OCI-LY7 (cell line): ENCODE measurements at regions not wholly inside any gene's neighbourhood (a gene's known extent, or its start where the extent isn't known, plus 50 kb on each side); places are given as distances from the start of the nearest gene placed in this dataset.

ENCODE experiments used
- BruUV-seq: library from RNA; stranded (reverse); fragments of 400-500 nt; replicated peaks from 2 replicates; lab custom pipeline; 2021; lab: Mats Ljungman, UMichigan
- CTCF ChIA-PET: fragments of 300-600 bp; sonication (Branson Sonifier 250); formaldehyde crosslinking; loops from one replicate; lab custom pipeline; 2022; ENCODE audit warnings: antibody characterized with exemption; ENCODE audit not compliant: unreplicated experiment; lab: Charles Lee
- POLR2A ChIA-PET: fragments of 300-600 bp; sonication (Branson Sonifier 250); formaldehyde crosslinking; loops from one replicate; lab custom pipeline; 2022; ENCODE audit warnings: antibody characterized with exemption; lab: Charles Lee
- DNase-seq: peaks from one replicate; pipeline ENCODE4 v3.0.0-alpha.2; 2015; ENCODE audit warnings: low spot score
- H2AFZ ChIP-seq: fragments of 200-600 bp; sonication (generic), shearing (Covaris generic); 2 replicates; pipeline ENCODE4 v1.6.1; 2014; ENCODE audit warnings: mild to moderate bottlenecking, antibody characterized with exemption, low read length, moderate library complexity
- H3K27ac ChIP-seq: fragments of 200-600 bp; sonication (generic); 2 replicates; pipeline ENCODE4 v1.5.1; 2014; ENCODE audit warnings: mixed run types, low read depth, mild to moderate bottlenecking, moderate library complexity, low read length, inconsistent platforms; ENCODE audit not compliant: poor library complexity, severe bottlenecking
- H3K36me3 ChIP-seq: fragments of 200-600 bp; sonication (generic); 2 replicates; pipeline ENCODE4 v1.6.1; 2014; ENCODE audit warnings: mild to moderate bottlenecking, antibody characterized with exemption, low read length, moderate library complexity, mixed read lengths; ENCODE audit not compliant: insufficient read depth
- H3K4me1 ChIP-seq: fragments of 200-600 bp; sonication (generic); 2 replicates; pipeline ENCODE4 v1.5.1; 2014; ENCODE audit warnings: mild to moderate bottlenecking, low read length; ENCODE audit not compliant: insufficient read depth, poor library complexity, severe bottlenecking
- H3K4me2 ChIP-seq: fragments of 200-600 bp; sonication (generic); 2 replicates; pipeline ENCODE4 v1.6.1; 2014; ENCODE audit warnings: mild to moderate bottlenecking, low read length
- H3K4me3 ChIP-seq: fragments of 200-600 bp; sonication (generic); 2 replicates; pipeline ENCODE4 v1.5.1; 2014; ENCODE audit warnings: mild to moderate bottlenecking, low read depth, low read length; ENCODE audit not compliant: poor library complexity, severe bottlenecking
- H3K79me2 ChIP-seq: fragments of 200-600 bp; sonication (generic); 2 replicates; pipeline ENCODE4 v1.6.1; 2016; ENCODE audit warnings: low read depth, mild to moderate bottlenecking, low read length, moderate library complexity, mixed read lengths; ENCODE audit not compliant: insufficient read depth
- H3K9me2 ChIP-seq: fragments of 200-600 bp; sonication (generic); 2 replicates; pipeline ENCODE4 v1.6.1; 2016; ENCODE audit warnings: mild to moderate bottlenecking, low read length, mixed read lengths; ENCODE audit not compliant: insufficient read depth
- H3K9me3 ChIP-seq: fragments of 200-600 bp; sonication (generic); 2 replicates; pipeline ENCODE4 v1.6.1; 2014; ENCODE audit warnings: mild to moderate bottlenecking, mixed run types, low read length, mixed read lengths
- H4K20me1 ChIP-seq: fragments of 200-600 bp; sonication (generic); 2 replicates; pipeline ENCODE4 v1.6.1; 2014; ENCODE audit warnings: mild to moderate bottlenecking, antibody characterized with exemption, low read length, moderate library complexity, mixed read lengths; ENCODE audit not compliant: insufficient read depth
- CTCF ChIP-seq: fragments of 200-600 bp; sonication (generic); conservative IDR thresholded peaks from 2 replicates; pipeline ENCODE4 v1.5.1; 2014; ENCODE audit warnings: mild to moderate bottlenecking, antibody characterized with exemption, low read length, moderate library complexity, mixed read lengths
- EZH2phosphoT487 ChIP-seq: fragments of 200-600 bp; sonication (generic); IDR thresholded peaks from 2 replicates; pipeline ENCODE4 v1.6.1; 2018; ENCODE audit warnings: low read depth, borderline replicate concordance, mild to moderate bottlenecking, mixed run types, antibody characterized with exemption, low read length, moderate library complexity, mixed read lengths
- intact Hi-C: fragments of 100-400 bp; cut with micrococcal nuclease; formaldehyde crosslinking; loops from one replicate; pipeline ENCODE4 v1.10.0; 2022; ENCODE audit not compliant: unreplicated experiment

- CTCF ChIA-PET: no interaction called here
- POLR2A ChIA-PET: no interaction called here
- no peak overlapping the region for H2AFZ ChIP-seq
- H3K4me1 ChIP-seq: no peaks in the 10 kb centered on the region
- H3K9me2 ChIP-seq: no peaks in the 10 kb centered on the region
- TF ChIP-seq CTCF (no peak), EZH2phosphoT487 (no peak)
- H3K36me3 ChIP-seq: no peaks in the 10 kb centered on the region
- intact Hi-C loops: no loop called here
- H3K4me2 ChIP-seq: no peak overlapping the region
- H3K4me3 ChIP-seq: no peak overlapping the region
- H3K79me2 ChIP-seq: no peaks in the 10 kb centered on the region
- no peaks in the 10 kb centered on the region for H4K20me1 ChIP-seq
- no TSS peak for BruUV-seq
- DNase-seq: no peak
- H3K27ac ChIP-seq: no peak overlapping the region
- H3K9me3 ChIP-seq: no peaks in the 10 kb centered on the region
These were observed 673.4 kb downstream of the SLC4A3 start for GRCh38 chr2:220300806-220301205.

DNA sequence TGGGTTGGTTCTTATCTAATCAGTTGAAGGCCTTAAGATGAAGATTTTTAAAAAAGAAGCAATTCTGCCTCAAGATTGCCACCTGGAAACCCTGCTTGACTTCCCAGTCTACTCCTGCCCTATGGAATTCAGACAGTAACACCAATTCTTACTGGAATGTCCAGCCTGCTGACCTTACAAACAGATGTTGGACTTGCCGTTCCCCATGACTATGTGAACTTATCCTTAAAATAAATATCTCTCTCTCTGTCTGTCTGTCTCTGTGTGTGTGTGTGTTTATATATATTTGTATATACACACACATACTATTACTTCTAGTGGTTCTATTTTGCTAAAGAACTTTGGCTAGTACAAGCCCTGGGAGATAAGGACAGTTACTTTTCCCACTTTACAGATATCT lies 675.3 kb downstream of the SLC4A3 start:
- no peaks in the 10 kb centered on the region for H4K20me1 ChIP-seq
- no peak overlapping the region for H3K4me3 ChIP-seq
- intact Hi-C loops: no loop called here
- no peak overlapping the region for H2AFZ ChIP-seq
- H3K4me2 ChIP-seq: no peak overlapping the region
- H3K9me3 ChIP-seq: no peaks in the 10 kb centered on the region
- no peaks in the 10 kb centered on the region for H3K79me2 ChIP-seq
- TF ChIP-seq EZH2phosphoT487: no peak
- TF ChIP-seq CTCF: no peak
- DNase-seq: no peak
- ChIA-PET POLR2A (no interaction called here), CTCF (no interaction called here)
- BruUV-seq: no TSS peak
- H3K36me3 ChIP-seq: no peaks in the 10 kb centered on the region
- no peak overlapping the region for H3K27ac ChIP-seq
- no peaks in the 10 kb centered on the region for H3K9me2 ChIP-seq
- no peaks in the 10 kb centered on the region for H3K4me1 ChIP-seq

DNA sequence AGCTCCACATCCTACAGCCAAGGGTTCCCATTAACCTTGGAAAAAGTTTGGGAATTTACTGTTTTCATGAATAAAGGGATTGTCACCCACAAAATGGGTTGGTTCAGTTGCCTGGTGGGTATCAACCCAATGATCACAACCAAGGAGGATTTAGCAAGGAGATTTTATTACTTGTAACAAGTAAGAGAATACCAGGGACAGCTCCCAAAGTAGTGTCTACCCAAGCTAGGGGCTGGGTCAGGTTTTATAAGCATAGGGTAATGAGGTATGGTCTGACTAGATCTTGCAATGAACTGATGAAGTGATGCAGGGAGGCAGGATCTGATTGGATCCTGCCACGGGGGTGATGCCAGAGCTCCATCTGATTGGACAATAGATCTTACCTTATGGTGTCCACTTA lies 681.8 kb downstream of the SLC4A3 start:
- Histone ChIP-seq H3K4me2 (no peak overlapping the region), H3K9me2 (no peaks in the 10 kb centered on the region), H4K20me1 (no peaks in the 10 kb centered on the region), H3K4me1 (no peaks in the 10 kb centered on the region), H3K9me3 (no peaks in the 10 kb centered on the region), H3K27ac (no peak overlapping the region), H3K4me3 (no peak overlapping the region), H2AFZ (no peak overlapping the region), H3K36me3 (no peaks in the 10 kb centered on the region), H3K79me2 (no peaks in the 10 kb centered on the region)
- BruUV-seq: no TSS peak
- TF ChIP-seq CTCF (no peak), EZH2phosphoT487 (no peak)
- ChIA-PET POLR2A (interaction anchor here (0.6 to 1.2 kb wide), 2 partner anchors 610 to 1283 kb away, joined by 3 to 5 read pairs; no protein-coding TSS in a partner anchor), CTCF (no interaction called here)
- intact Hi-C loops: no loop called here
- DNase-seq: no peak
